SU-DHL-6 (cell line): ENCODE measurements at regions not wholly inside any gene's neighbourhood (a gene's known extent, or its start where the extent isn't known, plus 50 kb on each side); places are given as distances from the start of the nearest gene placed in this dataset.

ENCODE experiments used
- H2AFZ ChIP-seq: fragments of 200-600 bp; sonication (generic); 2 replicates; pipeline ENCODE4 v1.6.1; 2014; ENCODE audit warnings: low read depth, mild to moderate bottlenecking, moderate library complexity, mixed read lengths, antibody characterized with exemption, low read length; ENCODE audit not compliant: severe bottlenecking
- H3F3A ChIP-seq: fragments of 200-600 bp; shearing (Covaris generic); 2 replicates; pipeline ENCODE4 v1.6.0; 2016; ENCODE audit warnings: antibody characterized with exemption, mild to moderate bottlenecking; ENCODE audit not compliant: insufficient read depth
- H3K27ac ChIP-seq: fragments of 200-600 bp; sonication (generic); 2 replicates; pipeline ENCODE4 v1.5.1; 2016; ENCODE audit warnings: low read depth, mild to moderate bottlenecking, low read length, moderate library complexity, mixed read lengths
- H3K27me3 ChIP-seq: fragments of 200-600 bp; sonication (generic), shearing (Covaris generic); 2 replicates; pipeline ENCODE4 v1.6.0; 2014; ENCODE audit warnings: mild to moderate bottlenecking, low read length
- H3K36me3 ChIP-seq: fragments of 200-600 bp; sonication (generic); 2 replicates; pipeline ENCODE4 v1.6.1; 2014; ENCODE audit warnings: mild to moderate bottlenecking, low read length, mixed read lengths
- H3K4me2 ChIP-seq: fragments of 300-600, 200-600 bp; shearing (Covaris generic), sonication (generic); 2 replicates; pipeline ENCODE4 v1.6.0; 2014; ENCODE audit warnings: low read length, low read depth, mild to moderate bottlenecking; ENCODE audit not compliant: poor library complexity, severe bottlenecking
- H3K4me3 ChIP-seq: fragments of 200-600 bp; sonication (generic); 2 replicates; pipeline ENCODE4 v1.5.1; 2014; ENCODE audit warnings: antibody characterized with exemption, low read length, mild to moderate bottlenecking, mixed read lengths; ENCODE audit not compliant: insufficient read depth, poor library complexity, severe bottlenecking
- H3K79me2 ChIP-seq: fragments of 200-600 bp; sonication (generic); 2 replicates; pipeline ENCODE4 v1.6.1; 2014; ENCODE audit warnings: mild to moderate bottlenecking, low read length, moderate library complexity; ENCODE audit not compliant: insufficient read depth
- H3K9ac ChIP-seq: fragments of 200-600 bp; sonication (generic); 2 replicates; pipeline ENCODE4 v1.7.0; 2014; ENCODE audit warnings: mild to moderate bottlenecking, low read length
- H3K9me2 ChIP-seq: fragments of 200-600 bp; sonication (generic); replicated peaks from 2 replicates; pipeline ENCODE4 v1.6.1; 2014; ENCODE audit warnings: low read length; ENCODE audit not compliant: insufficient read depth
- H3K9me3 ChIP-seq: fragments of 200-600 bp; sonication (generic); 2 replicates; pipeline ENCODE4 v1.6.1; 2014; ENCODE audit warnings: low read length, mixed read lengths; ENCODE audit not compliant: insufficient read depth
- H4K20me1 ChIP-seq: fragments of 200-600 bp; sonication (generic); 2 replicates; pipeline ENCODE4 v1.6.1; 2014; ENCODE audit warnings: low read depth, mild to moderate bottlenecking, antibody characterized with exemption, low read length, moderate library complexity, mixed read lengths
- CTCF ChIP-seq: fragments of 200-600 bp; sonication (generic); IDR thresholded peaks from one replicate; pipeline ENCODE4 v1.5.1; 2017; ENCODE audit warnings: antibody characterized with exemption, mild to moderate bottlenecking, low read length, moderate library complexity; ENCODE audit not compliant: insufficient read depth, poor library complexity, severe bottlenecking
- EZH2phosphoT487 ChIP-seq: fragments of 200-600 bp; sonication (generic), shearing (Covaris generic); conservative IDR thresholded peaks from 2 replicates; pipeline ENCODE4 v1.6.1; 2018; ENCODE audit warnings: mild to moderate bottlenecking, antibody characterized with exemption, low read length, moderate library complexity, mixed read lengths

GRCh38 chr11:95680169-95680929 is 109.2 kb downstream of the FAM76B start:
- Histone ChIP-seq H3K36me3 (no peaks in the 10 kb centered on the region), H3K4me2 (no peak overlapping the region), H3K9ac (no peak overlapping the region), H3K9me2 (no peaks in the 10 kb centered on the region), H2AFZ (no peak overlapping the region), H3K27me3 (no peaks in the 10 kb centered on the region), H3F3A (no peaks in the 10 kb centered on the region), H3K27ac (no peak overlapping the region), H3K79me2 (no peaks in the 10 kb centered on the region), H3K4me3 (no peak overlapping the region), H4K20me1 (no peaks in the 10 kb centered on the region), H3K9me3 (no peaks in the 10 kb centered on the region)
- TF ChIP-seq CTCF (no peak), EZH2phosphoT487 (no peak)

GRCh38 chr11:95678988-95679387 is 110.6 kb downstream of the FAM76B start:
- Histone ChIP-seq H3K9ac (no peak overlapping the region), H3K4me3 (no peak overlapping the region), H3F3A (no peaks in the 10 kb centered on the region), H3K27me3 (no peaks in the 10 kb centered on the region), H3K27ac (no peak overlapping the region), H2AFZ (no peak overlapping the region), H3K4me2 (no peak overlapping the region), H3K79me2 (no peaks in the 10 kb centered on the region), H3K9me3 (no peaks in the 10 kb centered on the region), H4K20me1 (no peaks in the 10 kb centered on the region), H3K9me2 (no peaks in the 10 kb centered on the region), H3K36me3 (no peaks in the 10 kb centered on the region)
- no peak for TF ChIP-seq EZH2phosphoT487
- no peak for TF ChIP-seq CTCF

DNA sequence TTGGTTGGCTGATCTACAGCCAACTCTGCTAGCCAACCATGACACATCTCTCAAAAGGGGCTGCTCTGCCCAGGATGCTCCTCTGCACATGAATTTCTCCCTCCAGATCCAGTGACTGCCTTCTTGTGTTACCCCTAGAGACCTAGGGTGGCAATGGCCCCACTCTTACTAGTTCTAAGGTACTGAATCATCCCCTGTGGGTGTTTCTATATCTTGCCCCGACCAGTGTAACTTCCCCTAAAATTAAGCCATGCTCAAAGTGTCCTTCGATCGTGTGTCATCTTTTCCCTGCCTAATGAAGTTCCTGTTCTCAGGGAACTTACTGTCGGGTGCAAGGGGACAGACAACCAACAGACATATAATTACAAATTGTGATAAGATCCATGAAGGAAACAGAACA is 113.3 kb downstream of the FAM76B start:
- no peaks in the 10 kb centered on the region for H4K20me1 ChIP-seq
- no peaks in the 10 kb centered on the region for H3K79me2 ChIP-seq
- H3K9me3 ChIP-seq: no peaks in the 10 kb centered on the region
- no peak overlapping the region for H2AFZ ChIP-seq
- H3F3A ChIP-seq: no peaks in the 10 kb centered on the region
- no peaks in the 10 kb centered on the region for H3K27me3 ChIP-seq
- TF ChIP-seq EZH2phosphoT487: no peak
- no peak for TF ChIP-seq CTCF
- H3K36me3 ChIP-seq: no peaks in the 10 kb centered on the region
- H3K27ac ChIP-seq: no peak overlapping the region
- no peak overlapping the region for H3K4me2 ChIP-seq
- H3K4me3 ChIP-seq: no peak overlapping the region
- H3K9ac ChIP-seq: no peak overlapping the region
- H3K9me2 ChIP-seq: no peaks in the 10 kb centered on the region
